ENCODE measurements at regions not wholly inside any gene's neighbourhood (a gene's known extent, or its start where the extent isn't known, plus 50 kb on each side); places are given as distances from the start of the nearest gene placed in this dataset.
"Not testable (repeated sequence)": the region's sequence is repeated elsewhere in the genome, so short reads cannot be mapped to it uniquely, and the experiment has no call there.

- DNase-seq, result no peak
Observed at GRCh38 chr2:3034396-3034795, 343.2 kb downstream of the EIPR1 start.

DNA sequence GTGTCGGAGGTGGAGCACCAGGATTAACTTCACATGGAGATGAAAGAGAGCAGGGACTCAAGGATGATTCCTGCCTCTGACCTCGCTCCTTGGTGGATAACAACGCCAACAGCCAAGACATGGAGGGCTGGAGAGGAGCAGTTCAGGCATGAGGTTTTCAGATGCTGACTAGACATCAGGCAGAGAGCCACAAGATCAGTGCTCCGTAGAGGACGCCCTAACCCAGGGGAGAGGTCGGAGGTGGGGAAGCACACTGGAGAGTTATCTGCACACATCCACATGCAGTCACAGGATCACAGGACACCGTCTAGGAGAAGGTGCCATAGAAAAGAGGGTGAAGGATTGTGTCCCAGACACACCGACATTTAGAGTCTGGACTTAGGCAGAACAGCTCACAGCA lies 344.3 kb downstream of the EIPR1 start:
- no peak for DNase-seq

- not testable (repeated sequence) for DNase-seq
Observed at GRCh38 chr2:3030791-3031190, 346.8 kb downstream of the EIPR1 start.

DNA sequence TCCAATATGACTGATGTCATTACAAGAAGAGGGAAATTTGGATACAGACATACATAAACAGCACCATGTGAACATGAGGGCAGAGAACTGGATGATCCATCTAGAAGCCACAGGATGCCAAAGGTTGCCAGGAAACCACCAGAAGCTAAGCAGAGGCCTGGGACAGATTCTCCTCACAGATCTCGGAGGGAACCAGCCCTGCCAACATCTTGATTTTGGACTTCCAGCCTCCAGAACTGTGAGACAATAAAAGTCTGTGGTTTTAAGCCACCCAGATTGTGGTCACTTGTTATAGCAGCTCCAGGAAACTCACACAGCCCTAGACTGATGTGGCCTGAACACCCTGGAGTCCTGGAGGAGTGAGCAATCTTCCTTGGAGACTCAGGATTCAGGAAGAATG lies 351.6 kb downstream of the EIPR1 start:
- DNase-seq, result no peak

- DNase-seq, result no peak
Observed at GRCh38 chr2:3025261-3025660, 352.4 kb downstream of the EIPR1 start.

DNA sequence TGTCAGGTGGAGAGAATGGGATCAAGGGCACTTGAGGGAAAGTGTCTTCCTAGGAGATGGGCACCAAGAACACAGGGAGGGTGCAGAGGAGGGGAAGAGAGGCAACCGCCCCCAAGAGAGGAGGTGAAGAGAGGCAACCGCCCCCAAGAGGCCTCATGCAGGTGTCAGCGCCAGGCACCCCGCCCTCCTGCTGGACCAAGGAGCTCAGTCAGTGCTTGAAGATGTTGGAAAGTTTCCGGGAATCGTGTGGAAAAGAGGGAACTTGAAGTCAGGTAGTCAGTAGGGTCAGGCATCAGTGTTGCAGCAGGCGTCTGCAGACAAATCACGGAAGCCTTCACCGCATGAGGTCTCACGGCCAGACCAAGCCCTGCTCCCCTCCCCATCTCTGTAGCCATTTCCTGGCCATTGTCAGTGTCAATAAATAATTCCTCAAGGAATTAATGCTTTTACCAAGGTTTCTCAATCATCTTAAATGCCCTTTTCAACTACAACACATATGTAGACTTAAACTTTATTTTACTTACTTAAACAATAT lies 353.1 kb downstream of the EIPR1 start:
- no peak for DNase-seq

DNA sequence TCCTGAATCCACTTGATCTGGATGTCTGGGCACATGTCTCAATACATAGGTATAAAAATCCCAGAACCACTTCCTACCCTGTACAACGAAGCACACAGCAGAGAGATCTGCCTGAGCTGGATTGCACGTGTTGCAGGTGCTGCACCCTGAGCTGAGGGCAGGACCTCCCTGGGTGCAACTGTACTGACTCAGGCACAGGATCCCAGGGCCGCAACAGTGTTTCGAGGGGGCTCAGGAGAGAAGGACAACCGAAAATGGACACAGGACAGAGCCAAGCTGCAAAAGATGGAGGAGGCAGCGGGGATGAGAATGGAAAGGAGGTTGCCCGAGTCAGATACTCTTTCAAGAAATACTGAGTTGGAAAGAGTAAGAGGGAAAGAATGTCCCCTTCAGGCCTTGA lies 354.1 kb downstream of the EIPR1 start:
- no peak for DNase-seq

DNA sequence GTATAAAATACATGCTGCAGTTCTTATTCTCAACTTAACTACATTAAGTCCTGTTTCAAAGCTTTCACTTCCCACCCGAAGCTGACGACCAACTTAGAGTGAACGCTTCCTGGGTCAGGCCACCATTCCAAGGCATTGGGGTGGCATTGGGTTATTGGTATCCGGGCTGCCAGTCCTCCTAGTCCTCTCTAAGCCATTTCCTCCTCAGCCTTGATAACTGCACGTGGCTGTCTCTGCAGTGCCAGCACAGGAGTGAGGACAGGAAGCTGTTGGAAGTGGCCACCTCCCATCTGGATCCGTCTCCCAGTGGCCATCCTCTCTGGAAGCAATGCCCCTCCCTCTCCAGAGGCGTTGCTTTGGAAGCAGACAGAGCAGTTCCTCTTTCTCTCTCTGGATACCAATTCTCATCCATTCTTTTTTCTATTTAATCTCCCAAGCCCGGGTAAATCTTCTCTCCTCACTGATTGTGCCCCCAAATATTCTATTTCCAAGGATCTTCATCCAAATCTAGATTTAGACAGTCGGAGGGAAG lies 354.7 kb downstream of the EIPR1 start:
- no peak for DNase-seq

GRCh38 chr2:3021720-3022119 lies 355.9 kb downstream of the EIPR1 start:
- DNase-seq, result no peak

DNA sequence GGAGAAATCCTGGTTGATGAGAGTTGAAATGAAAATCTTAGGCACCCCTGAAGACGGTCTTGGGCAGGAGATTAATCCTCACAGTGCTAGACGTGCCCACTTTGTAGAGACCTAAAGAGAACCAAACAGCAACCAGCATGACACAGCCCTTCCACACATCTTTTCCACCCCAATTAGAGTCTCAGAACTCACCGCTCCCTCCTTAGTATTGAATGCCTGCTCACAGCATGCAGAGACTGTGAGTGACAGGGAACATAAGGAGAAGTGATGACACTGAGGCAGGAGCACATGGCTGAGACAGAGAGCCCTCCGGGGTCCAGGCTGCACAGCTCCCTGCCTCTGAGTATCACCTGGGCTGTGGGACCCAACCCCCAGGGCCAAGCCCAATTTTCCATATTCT lies 367.6 kb downstream of the EIPR1 start:
- no peak for DNase-seq

GRCh38 chr2:3009483-3009882 lies 368.1 kb downstream of the EIPR1 start:
- DNase-seq, result no peak

DNA sequence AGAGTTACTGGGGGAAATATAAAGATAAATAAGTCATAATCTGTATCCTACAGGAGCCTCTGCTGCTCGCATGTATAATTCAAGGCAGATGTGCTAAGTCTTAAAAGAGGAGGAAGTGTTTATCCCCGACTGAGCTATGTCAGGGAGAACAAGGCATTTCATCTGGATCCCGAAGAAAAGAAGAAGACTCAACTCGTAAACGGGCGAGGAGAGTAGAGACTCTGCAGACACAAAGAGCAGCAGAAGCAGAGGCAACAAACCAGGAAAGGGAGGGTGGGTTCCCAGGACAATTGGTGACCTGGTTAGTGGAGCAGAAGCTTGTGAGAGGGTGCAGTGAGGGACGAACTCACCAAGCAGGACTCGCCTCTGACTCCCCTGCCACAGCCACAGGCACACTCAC lies 368.6 kb downstream of the EIPR1 start:
- DNase-seq, result no peak

- no peak for DNase-seq
Observed at GRCh38 chr2:3008561-3008960, 369.1 kb downstream of the EIPR1 start.

DNA sequence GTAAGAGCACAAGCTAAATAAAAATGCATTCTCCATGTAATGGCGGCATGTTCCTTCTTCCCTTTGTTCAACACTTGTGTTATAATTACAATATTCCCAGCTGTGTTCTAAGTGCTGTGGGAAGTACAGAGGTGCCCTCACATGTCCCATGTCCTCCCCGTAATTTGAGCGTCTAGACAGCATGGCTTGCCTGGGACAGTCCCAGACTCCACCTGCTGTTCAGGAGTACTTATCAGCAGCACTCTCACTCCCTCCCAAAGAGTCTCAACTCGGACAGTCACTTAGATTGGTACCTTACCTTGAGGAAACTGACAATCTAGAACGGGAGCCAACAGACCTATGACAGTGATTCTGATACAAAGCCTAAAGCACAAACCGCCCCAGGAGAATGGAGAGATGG lies 370.5 kb downstream of the EIPR1 start:
- DNase-seq, result no peak

- no peak for DNase-seq
Observed at GRCh38 chr2:3005859-3006501, 371.6 kb downstream of the EIPR1 start.

DNA sequence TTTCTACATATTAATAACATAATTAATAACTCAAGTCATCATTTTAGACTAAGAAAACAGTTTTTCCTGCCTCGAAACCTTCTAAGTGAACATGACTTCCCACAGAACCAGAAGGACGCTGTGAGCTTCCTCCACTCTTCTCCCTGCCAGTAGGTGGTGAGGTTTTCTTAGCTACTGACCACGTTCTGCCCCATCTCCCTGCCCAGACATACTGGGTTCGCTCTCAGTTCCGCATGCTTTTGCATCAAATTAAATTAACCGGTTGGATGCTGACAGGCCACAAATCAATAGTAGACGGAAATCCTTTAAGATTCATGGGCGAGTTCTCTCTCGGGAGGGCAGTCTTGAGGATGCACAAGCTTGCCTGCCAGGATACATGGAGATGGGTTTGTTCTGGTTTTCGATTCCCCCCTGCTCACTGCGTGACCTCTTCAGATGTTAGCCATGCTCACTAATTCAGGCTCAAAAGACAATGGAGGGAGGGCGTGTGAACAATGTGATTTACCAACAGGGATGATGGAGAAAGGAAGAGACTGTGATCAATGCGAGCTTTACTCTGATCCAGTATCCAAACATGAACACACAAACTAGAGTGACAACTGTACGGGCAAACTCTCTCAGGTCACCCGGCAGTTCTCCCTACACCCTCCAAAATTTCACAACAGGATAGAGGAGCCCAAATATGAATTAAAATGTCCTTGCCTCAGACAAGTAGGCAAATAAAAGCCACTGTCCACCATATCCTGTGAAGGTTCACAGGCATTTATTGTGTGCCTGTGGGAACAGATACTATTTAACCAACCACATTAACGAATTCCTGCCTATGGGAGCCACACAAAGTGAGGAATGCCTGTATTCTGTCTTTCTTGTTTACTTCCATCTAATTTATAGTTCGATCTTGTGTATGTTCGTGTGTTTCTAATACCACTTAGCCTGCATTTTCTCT lies 375.7 kb downstream of the EIPR1 start:
- DNase-seq, result no peak

GRCh38 chr2:3000968-3001367 lies 376.6 kb downstream of the EIPR1 start:
- DNase-seq, result no peak

DNA sequence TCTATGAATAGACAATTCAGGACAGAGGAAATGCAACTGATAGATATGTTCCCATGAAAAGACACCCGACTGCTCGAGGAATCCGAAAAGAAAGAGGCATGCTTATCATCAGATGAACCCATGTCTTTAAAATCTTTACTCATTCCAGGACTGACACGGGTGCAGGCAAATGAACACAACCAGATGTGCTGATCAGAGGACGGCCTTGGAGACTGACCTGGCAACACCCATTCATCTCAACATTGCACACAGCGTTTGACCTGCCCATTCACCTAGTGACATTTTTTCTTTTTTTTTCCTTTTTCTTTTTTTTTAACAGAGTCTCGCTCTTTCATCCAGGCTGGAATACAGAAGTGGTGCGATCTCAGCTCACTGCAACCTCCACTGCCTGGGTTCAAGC lies 377.5 kb downstream of the EIPR1 start:
- no peak for DNase-seq

DNA sequence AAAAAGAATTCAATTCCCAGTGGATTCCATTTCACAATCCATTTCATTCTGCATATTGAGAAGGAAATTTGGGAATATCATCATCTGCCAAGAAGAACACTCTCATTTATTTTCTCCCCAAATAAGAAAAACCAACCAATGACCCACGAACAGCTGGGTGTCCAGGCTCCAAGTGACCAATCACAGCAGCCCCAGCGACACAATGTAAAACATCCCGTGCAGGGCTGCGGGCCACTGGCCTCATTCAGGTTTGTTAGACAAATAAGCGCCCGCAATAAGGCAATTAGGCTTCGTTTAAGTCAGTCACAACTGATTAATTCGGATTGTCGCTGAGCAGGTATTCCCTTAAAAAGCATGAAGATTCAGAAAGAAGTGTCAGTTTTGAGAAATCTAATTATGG lies 378.6 kb downstream of the EIPR1 start:
- no peak for DNase-seq

DNA sequence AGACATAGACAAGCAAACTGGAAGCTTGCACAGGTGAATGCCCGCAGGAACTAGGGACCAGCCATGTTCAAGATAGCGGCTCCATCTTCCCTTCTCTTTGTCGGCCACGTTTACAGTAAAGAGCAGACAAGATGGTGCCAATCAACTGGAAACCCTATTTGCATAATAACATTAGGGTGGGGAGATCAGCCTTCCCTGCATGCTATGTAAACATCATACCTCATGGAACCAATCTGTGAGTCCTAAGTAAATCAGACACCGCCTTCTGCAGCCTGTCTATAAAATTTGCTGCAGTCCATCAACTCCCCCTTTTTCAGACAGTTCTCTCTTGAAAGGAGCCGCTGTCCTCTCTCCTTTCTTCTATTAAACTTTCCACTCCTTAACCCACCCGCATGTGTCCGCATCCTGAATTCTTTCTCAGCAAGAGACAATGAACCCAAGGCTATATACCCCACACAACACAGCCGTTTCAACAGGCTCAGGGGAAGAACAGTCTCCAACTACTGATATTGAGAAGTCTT lies 384.4 kb downstream of the EIPR1 start:
- no peak for DNase-seq

GRCh38 chr2:2992634-2993033 lies 385.0 kb downstream of the EIPR1 start:
- no peak for DNase-seq

DNA sequence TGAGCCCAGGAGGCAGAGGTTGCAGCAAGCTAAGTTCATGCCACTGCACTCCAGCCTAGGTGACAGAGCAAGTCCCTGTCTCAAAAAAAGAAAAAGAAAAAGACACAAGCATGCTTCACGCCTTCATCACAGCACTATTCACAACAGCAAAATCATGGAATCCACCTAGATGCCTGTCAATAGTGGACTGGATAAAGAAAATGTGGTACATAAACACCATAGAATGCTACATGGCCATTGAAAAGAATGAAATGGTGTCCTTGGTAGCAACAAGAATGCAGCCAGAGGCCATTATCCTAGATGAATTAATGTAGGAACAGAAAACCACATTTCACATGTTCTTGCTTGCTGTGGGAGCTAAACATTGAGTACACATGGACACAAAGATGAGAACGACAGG lies 392.6 kb downstream of the EIPR1 start:
- no peak for DNase-seq

- DNase-seq, result no peak
Observed at GRCh38 chr2:2981000-2981399, 396.6 kb downstream of the EIPR1 start.

DNA sequence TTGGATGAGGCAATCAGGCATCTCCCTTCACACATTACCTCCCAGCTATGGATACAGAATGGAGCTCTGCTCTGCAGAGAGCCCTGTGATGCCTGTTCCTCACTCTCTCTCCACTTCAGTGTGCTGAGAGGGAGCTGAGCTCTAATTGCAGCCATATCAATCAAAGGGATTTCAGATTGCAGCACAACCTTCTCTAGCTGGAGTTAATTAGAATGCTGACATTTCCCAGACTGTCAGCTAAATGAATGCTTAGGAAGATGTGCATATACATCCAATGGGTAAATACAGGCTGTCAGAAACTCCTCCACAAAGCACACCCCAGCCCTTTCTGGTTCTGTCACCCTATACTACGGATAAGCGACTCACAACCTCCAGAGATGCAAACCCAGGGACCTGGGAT lies 402.6 kb downstream of the EIPR1 start:
- no peak for DNase-seq
